B cell (primary cell): ENCODE measurements at regions not wholly inside any gene's neighbourhood (a gene's known extent, or its start where the extent isn't known, plus 50 kb on each side); places are given as distances from the start of the nearest gene placed in this dataset.

Experiments
- CTCF ChIP-seq: fragments of 200-600 bp; IDR thresholded peaks from one replicate; pipeline ENCODE4 v1.8.0; 2022; ENCODE audit warnings: antibody characterized with exemption, mild to moderate bottlenecking
- EZH2 ChIP-seq: IDR thresholded peaks from 2 replicates; pipeline ENCODE4 v1.6.1; 2012; ENCODE audit warnings: borderline replicate concordance, low read depth, mild to moderate bottlenecking, moderate library complexity, low read length; ENCODE audit not compliant: insufficient read depth, poor library complexity, severe bottlenecking

- TF ChIP-seq CTCF: no peak
- no peak for TF ChIP-seq EZH2
Observed at GRCh38 chr16:72502594-72503005, 330.6 kb upstream of the PMFBP1 start.
